ENCODE measurements at regions not wholly inside any gene's neighbourhood (a gene's known extent, or its start where the extent isn't known, plus 50 kb on each side); places are given as distances from the start of the nearest gene placed in this dataset.

- Mint-ChIP-seq H3K9me3 (peaks cover 3% of the 10 kb centered on the region), H3K4me1 (no peaks in the 10 kb centered on the region), H3K27me3 (no peaks in the 10 kb centered on the region), H3K4me3 (no peak overlapping the region), H3K27ac (no peak overlapping the region), H3K36me3 (ENCODE audit: low read depth) (no peaks in the 10 kb centered on the region)
- DNase-seq = no peak
- intact Hi-C loops (cut with micrococcal nuclease) = no loop called here
- TF ChIP-seq, protein P1, sequence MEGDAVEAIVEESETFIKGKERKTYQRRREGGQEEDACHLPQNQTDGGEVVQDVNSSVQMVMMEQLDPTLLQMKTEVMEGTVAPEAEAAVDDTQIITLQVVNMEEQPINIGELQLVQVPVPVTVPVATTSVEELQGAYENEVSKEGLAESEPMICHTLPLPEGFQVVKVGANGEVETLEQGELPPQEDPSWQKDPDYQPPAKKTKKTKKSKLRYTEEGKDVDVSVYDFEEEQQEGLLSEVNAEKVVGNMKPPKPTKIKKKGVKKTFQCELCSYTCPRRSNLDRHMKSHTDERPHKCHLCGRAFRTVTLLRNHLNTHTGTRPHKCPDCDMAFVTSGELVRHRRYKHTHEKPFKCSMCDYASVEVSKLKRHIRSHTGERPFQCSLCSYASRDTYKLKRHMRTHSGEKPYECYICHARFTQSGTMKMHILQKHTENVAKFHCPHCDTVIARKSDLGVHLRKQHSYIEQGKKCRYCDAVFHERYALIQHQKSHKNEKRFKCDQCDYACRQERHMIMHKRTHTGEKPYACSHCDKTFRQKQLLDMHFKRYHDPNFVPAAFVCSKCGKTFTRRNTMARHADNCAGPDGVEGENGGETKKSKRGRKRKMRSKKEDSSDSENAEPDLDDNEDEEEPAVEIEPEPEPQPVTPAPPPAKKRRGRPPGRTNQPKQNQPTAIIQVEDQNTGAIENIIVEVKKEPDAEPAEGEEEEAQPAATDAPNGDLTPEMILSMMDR (IDR thresholded peaks at IDR 0.05) = no peak
- ChIA-PET CTCF (no interaction called here), POLR2A (no interaction called here)
- no peak for ATAC-seq (ENCODE audit: low read depth)
Observed at GRCh38 chr10:64814201-64814600, 1293.0 kb downstream of the REEP3 start.

- DNase-seq (no peak), ATAC-seq (ENCODE audit: low read depth) (no peak)
- H3K4me1 Mint-ChIP-seq = no peaks in the 10 kb centered on the region
- TF ChIP-seq, protein P1 (IDR thresholded peaks at IDR 0.05) = no peak
- intact Hi-C loops (cut with micrococcal nuclease) = no loop called here
- ChIA-PET CTCF (no interaction called here), POLR2A (no interaction called here)
- H3K27ac Mint-ChIP-seq = no peak overlapping the region
- peaks cover 2% of the 10 kb centered on the region for H3K9me3 Mint-ChIP-seq
- no peaks in the 10 kb centered on the region for H3K36me3 Mint-ChIP-seq (ENCODE audit: low read depth)
- H3K27me3 Mint-ChIP-seq = no peaks in the 10 kb centered on the region
- H3K4me3 Mint-ChIP-seq = no peak overlapping the region
Observed at GRCh38 chr10:64829888-64830412, 1308.7 kb downstream of the REEP3 start.

DNA sequence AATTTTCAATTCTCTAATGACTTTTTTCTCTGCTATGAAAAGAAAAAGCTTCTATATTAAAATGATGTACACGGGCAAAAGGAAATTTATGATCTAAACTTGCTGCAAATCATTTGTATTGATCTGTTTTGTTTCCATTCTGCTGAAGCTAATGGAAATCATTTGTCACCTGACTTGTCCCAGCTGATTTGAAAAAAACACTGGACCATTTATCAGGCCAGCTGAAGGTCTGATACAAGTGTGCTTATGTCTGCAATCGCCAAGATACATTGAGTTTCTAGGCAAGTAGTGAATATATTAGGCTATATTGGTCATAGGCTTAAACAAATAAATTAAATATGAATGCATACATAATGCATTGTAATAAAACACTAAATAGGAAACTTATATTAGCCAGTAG lies 1309.7 kb downstream of the REEP3 start:
- DNase-seq = no peak
- Mint-ChIP-seq H3K9me3 (peaks cover 2% of the 10 kb centered on the region), H3K4me1 (no peaks in the 10 kb centered on the region), H3K4me3 (no peak overlapping the region), H3K36me3 (ENCODE audit: low read depth) (no peaks in the 10 kb centered on the region), H3K27me3 (no peaks in the 10 kb centered on the region), H3K27ac (no peak overlapping the region)
- ChIA-PET POLR2A (no interaction called here), CTCF (no interaction called here)
- ATAC-seq (ENCODE audit: low read depth) = no peak
- intact Hi-C loops (cut with micrococcal nuclease) = no loop called here
- TF ChIP-seq, protein P1 (IDR thresholded peaks at IDR 0.05) = no peak

GRCh38 chr10:64840341-64840740 lies 1319.1 kb downstream of the REEP3 start:
- ATAC-seq (ENCODE audit: low read depth) = no peak
- no peaks in the 10 kb centered on the region for H3K36me3 Mint-ChIP-seq (ENCODE audit: low read depth)
- intact Hi-C loops (cut with micrococcal nuclease) = no loop called here
- CTCF ChIA-PET = no interaction called here
- TF ChIP-seq, protein P1 (IDR thresholded peaks at IDR 0.05) = no peak
- POLR2A ChIA-PET = no interaction called here
- peaks cover 2% of the 10 kb centered on the region for H3K9me3 Mint-ChIP-seq
- no peak overlapping the region for H3K27ac Mint-ChIP-seq
- no peak for DNase-seq
- no peak overlapping the region for H3K4me3 Mint-ChIP-seq
- no peaks in the 10 kb centered on the region for H3K27me3 Mint-ChIP-seq
- H3K4me1 Mint-ChIP-seq = no peaks in the 10 kb centered on the region

DNA sequence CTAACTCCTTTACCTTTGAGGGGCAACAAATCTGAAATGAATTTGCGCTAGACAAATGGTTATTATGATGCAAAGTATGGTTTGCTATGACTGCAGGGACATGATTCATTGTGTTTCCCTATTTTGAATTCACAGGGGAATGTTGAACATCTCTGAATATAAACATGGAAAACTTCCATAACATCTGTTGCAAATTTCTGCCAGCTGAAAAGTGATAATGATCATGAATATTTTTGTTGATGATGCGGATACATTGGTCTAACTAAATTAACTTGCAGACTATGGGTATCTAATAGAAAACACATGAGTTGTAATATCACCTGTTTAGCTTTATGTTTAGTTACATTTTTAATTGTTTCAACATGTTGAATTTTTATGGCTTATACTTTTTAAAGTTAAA lies 1325.5 kb downstream of the REEP3 start:
- Mint-ChIP-seq H3K4me3 (no peak overlapping the region), H3K36me3 (ENCODE audit: low read depth) (no peaks in the 10 kb centered on the region), H3K27me3 (no peaks in the 10 kb centered on the region), H3K9me3 (no peaks in the 10 kb centered on the region), H3K4me1 (no peaks in the 10 kb centered on the region), H3K27ac (no peak overlapping the region)
- TF ChIP-seq, protein P1 (IDR thresholded peaks at IDR 0.05) = no peak
- intact Hi-C loops (cut with micrococcal nuclease) = no loop called here
- DNase-seq (no peak), ATAC-seq (ENCODE audit: low read depth) (no peak)
- ChIA-PET CTCF (no interaction called here), POLR2A (no interaction called here)
